ENCODE measurements at regions not wholly inside any gene's neighbourhood (a gene's known extent, or its start where the extent isn't known, plus 50 kb on each side); places are given as distances from the start of the nearest gene placed in this dataset.
"Not testable (repeated sequence)": the region's sequence is repeated elsewhere in the genome, so short reads cannot be mapped to it uniquely, and the experiment has no call there.

GRCh38 chr4:66567551-66567950 is 897.3 kb upstream of the EPHA5 start:
- H3K4me1 ChIP-seq, result no peaks in the 10 kb centered on the region
- intact Hi-C loops (cut with DNase I; ENCODE audit: low total_unique reads), result no loop called here
- no peaks in the 10 kb centered on the region for H3K27me3 ChIP-seq
- no peak overlapping the region for H3K4me3 ChIP-seq
- no peak for DNase-seq
- H3K36me3 ChIP-seq, result no peaks in the 10 kb centered on the region
- no peaks in the 10 kb centered on the region for H3K9me3 ChIP-seq
- no peak overlapping the region for H3K27ac ChIP-seq
- no peak for TF ChIP-seq POLR2A (IDR thresholded peaks at IDR 0.05)

GRCh38 chr4:66565801-66566200 is 895.5 kb upstream of the EPHA5 start:
- H3K36me3 ChIP-seq, result no peaks in the 10 kb centered on the region
- TF ChIP-seq POLR2A (IDR thresholded peaks at IDR 0.05), result no peak
- TF ChIP-seq, protein P1, sequence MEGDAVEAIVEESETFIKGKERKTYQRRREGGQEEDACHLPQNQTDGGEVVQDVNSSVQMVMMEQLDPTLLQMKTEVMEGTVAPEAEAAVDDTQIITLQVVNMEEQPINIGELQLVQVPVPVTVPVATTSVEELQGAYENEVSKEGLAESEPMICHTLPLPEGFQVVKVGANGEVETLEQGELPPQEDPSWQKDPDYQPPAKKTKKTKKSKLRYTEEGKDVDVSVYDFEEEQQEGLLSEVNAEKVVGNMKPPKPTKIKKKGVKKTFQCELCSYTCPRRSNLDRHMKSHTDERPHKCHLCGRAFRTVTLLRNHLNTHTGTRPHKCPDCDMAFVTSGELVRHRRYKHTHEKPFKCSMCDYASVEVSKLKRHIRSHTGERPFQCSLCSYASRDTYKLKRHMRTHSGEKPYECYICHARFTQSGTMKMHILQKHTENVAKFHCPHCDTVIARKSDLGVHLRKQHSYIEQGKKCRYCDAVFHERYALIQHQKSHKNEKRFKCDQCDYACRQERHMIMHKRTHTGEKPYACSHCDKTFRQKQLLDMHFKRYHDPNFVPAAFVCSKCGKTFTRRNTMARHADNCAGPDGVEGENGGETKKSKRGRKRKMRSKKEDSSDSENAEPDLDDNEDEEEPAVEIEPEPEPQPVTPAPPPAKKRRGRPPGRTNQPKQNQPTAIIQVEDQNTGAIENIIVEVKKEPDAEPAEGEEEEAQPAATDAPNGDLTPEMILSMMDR (IDR thresholded peaks at IDR 0.05), result no peak
- no peaks in the 10 kb centered on the region for H3K9me3 ChIP-seq
- DNase-seq, result no peak
- H3K27me3 ChIP-seq, result no peaks in the 10 kb centered on the region
- H3K4me3 ChIP-seq, result no peak overlapping the region
- intact Hi-C loops (cut with DNase I; ENCODE audit: low total_unique reads), result no loop called here
- H3K27ac ChIP-seq, result no peak overlapping the region
- no peaks in the 10 kb centered on the region for H3K4me1 ChIP-seq

- intact Hi-C loops (cut with DNase I; ENCODE audit: low total_unique reads), result no loop called here
- H3K27me3 ChIP-seq, result no peaks in the 10 kb centered on the region
- no peak for TF ChIP-seq POLR2A (IDR thresholded peaks at IDR 0.05)
- TF ChIP-seq, protein P1 (IDR thresholded peaks at IDR 0.05), result no peak
- no peaks in the 10 kb centered on the region for H3K9me3 ChIP-seq
- H3K27ac ChIP-seq, result no peak overlapping the region
- no peaks in the 10 kb centered on the region for H3K36me3 ChIP-seq
- no peak for DNase-seq
- no peak overlapping the region for H3K4me3 ChIP-seq
- H3K4me1 ChIP-seq, result no peaks in the 10 kb centered on the region
Observed at GRCh38 chr4:66564901-66565651, 894.8 kb upstream of the EPHA5 start.

DNA sequence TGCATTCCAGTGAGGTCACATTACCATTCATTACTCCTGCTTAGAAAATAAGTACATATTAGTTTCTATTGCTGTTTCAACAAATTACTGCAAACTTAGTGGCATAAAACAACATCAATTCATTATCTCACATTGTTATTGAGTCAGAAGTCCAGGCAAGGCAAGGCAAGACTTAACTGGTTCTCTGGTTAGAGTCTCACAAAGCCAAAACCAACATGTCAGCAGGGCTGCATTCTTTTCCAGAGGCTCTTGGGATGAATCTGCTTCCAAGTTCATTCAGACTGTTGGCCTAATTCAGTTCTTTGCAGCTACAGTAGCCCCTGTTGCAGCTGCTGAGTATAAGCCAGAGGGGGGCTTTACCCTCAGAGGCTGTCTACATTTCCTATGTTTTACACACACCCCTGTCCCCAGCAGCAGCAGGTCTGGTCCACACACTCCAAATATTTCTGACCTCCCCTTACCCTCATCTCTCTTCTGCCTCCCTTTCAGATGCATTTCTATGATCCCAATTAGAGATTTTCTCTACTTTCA is 892.1 kb upstream of the EPHA5 start:
- Histone ChIP-seq H3K4me3 (no peak overlapping the region), H3K9me3 (no peaks in the 10 kb centered on the region), H3K27ac (no peak overlapping the region), H3K27me3 (no peaks in the 10 kb centered on the region), H3K36me3 (no peaks in the 10 kb centered on the region), H3K4me1 (no peaks in the 10 kb centered on the region)
- TF ChIP-seq, protein P1 (IDR thresholded peaks at IDR 0.05), result no peak
- TF ChIP-seq POLR2A (IDR thresholded peaks at IDR 0.05), result no peak
- DNase-seq, result no peak
- intact Hi-C loops (cut with DNase I; ENCODE audit: low total_unique reads), result no loop called here

DNA sequence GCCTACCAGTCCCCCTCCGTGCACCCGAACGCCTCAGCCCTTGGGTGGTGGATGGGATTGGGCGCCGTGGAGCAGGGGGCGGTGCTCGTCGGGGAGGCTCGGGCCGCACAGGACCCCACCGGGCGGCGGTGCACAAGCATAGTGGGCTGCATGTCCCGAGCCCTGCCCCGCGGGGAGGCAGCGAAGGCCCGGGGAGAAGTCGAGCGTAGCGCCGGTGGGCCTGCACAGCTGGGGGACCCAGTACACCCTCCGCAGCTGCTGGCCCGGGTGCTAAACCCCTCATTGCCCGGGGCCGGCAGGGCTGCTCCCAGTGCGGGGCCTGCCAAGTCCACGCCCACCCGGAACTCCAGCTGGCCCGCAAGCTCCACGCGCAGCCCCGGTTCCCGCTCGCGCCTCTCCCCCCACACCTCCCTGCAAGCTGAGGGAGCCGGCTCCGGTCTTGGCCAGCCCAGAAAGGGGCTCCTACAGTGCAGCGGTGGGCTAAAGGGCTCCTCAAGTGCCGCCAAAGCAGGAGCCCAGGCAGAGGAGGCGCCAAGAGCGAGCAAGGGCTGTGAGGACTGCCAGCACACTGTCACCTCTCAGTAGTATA is 891.3 kb upstream of the EPHA5 start:
- H3K9me3 ChIP-seq; H3K27ac ChIP-seq; DNase-seq; H3K36me3 ChIP-seq; H3K4me1 ChIP-seq; H3K27me3 ChIP-seq; intact Hi-C loops (cut with DNase I; ENCODE audit: low total_unique reads); H3K4me3 ChIP-seq: not testable (repeated sequence)

DNA sequence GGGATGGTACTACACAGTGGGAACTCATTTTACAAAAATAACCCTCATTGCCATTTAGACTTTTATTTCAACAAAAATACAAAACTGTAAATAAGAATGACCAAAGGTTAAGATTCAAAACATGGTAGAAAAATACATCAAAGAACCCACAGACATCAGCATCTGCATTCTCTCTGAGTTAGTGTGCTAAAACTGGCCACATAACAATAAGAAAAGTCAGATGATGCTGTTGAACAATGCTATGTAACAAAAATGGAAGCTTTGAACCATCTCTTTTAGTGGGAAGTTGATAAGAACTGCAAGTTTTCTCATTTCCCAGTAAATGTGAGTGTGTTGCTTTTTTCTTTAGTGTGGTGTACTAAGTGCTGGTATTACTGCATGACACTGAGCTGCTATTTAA is 888.4 kb upstream of the EPHA5 start:
- no peaks in the 10 kb centered on the region for H3K4me1 ChIP-seq
- no peak overlapping the region for H3K27ac ChIP-seq
- no peaks in the 10 kb centered on the region for H3K9me3 ChIP-seq
- no peaks in the 10 kb centered on the region for H3K36me3 ChIP-seq
- no peak for TF ChIP-seq POLR2A (IDR thresholded peaks at IDR 0.05)
- TF ChIP-seq, protein P1 (IDR thresholded peaks at IDR 0.05), result no peak
- no peak for DNase-seq
- no peaks in the 10 kb centered on the region for H3K27me3 ChIP-seq
- intact Hi-C loops (cut with DNase I; ENCODE audit: low total_unique reads), result no loop called here
- no peak overlapping the region for H3K4me3 ChIP-seq

Data from uterus (tissue), 3 donors.